Cardiac muscle cell (in vitro differentiated cells and primary cell): ENCODE measurements at regions not wholly inside any gene's neighbourhood (a gene's known extent, or its start where the extent isn't known, plus 50 kb on each side); places are given as distances from the start of the nearest gene placed in this dataset.

Experiments used
- DNase-seq, 2 donors: peaks; one replicate each; pipeline versions ENCODE4 v3.0.0 to v3.0.0-alpha.2; 2010 to 2017; ENCODE audit warnings: low read depth in 1 of 2, low spot score in 1 of 2
- H3K27ac ChIP-seq: fragments of 200-600 bp; sonication (generic); 2 replicates; pipeline ENCODE4 v1.5.1; 2016
- H3K27me3 ChIP-seq: fragments of 200-600 bp; sonication (generic); 2 replicates; pipeline ENCODE4 v1.6.0; 2016; ENCODE audit warnings: control low read depth
- H3K36me3 ChIP-seq: fragments of 200-600 bp; sonication (generic); 2 replicates; pipeline ENCODE4 v1.5.1; 2016; ENCODE audit warnings: control low read depth
- H3K4me1 ChIP-seq: fragments of 200-600 bp; sonication (generic); 2 replicates; pipeline ENCODE4 v1.8.1; 2017; ENCODE audit warnings: low read depth, mild to moderate bottlenecking, mixed run types
- H3K4me3 ChIP-seq: fragments of 200-600 bp; sonication (generic); 2 replicates; pipeline ENCODE4 v1.5.1; 2016; ENCODE audit warnings: mild to moderate bottlenecking
- H3K9me3 ChIP-seq: fragments of 200-600 bp; sonication (generic); 2 replicates; pipeline ENCODE4 v1.5.1; 2017; ENCODE audit warnings: low read depth, mild to moderate bottlenecking, control low read depth
- TF ChIP-seq, protein P1 (sequence below): IDR thresholded peaks from 2 replicates; pipeline ENCODE4 v1.5.1; 2012; ENCODE audit warnings: low read depth, mild to moderate bottlenecking, low read length

DNA sequence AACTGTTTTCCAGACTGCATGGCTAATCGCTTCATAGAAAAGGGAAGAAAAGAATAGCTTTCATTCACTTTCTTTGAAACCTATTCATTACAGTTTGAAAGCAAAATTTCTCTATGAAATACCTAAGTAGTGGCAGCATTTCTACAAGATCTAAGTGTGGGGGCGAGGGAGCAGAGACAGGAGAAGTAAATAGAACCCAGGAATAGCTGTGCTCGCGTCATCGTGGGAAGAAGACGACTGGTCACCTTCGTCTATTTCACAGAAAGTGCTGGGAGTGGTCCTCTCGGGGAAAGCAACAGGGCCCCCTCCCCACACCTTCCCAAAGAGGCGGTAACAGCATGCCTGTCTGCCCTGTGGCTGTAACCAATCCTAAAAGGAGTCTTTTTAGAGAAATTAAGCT is 169.9 kb upstream of the NOCT start:
- TF ChIP-seq, protein P1, sequence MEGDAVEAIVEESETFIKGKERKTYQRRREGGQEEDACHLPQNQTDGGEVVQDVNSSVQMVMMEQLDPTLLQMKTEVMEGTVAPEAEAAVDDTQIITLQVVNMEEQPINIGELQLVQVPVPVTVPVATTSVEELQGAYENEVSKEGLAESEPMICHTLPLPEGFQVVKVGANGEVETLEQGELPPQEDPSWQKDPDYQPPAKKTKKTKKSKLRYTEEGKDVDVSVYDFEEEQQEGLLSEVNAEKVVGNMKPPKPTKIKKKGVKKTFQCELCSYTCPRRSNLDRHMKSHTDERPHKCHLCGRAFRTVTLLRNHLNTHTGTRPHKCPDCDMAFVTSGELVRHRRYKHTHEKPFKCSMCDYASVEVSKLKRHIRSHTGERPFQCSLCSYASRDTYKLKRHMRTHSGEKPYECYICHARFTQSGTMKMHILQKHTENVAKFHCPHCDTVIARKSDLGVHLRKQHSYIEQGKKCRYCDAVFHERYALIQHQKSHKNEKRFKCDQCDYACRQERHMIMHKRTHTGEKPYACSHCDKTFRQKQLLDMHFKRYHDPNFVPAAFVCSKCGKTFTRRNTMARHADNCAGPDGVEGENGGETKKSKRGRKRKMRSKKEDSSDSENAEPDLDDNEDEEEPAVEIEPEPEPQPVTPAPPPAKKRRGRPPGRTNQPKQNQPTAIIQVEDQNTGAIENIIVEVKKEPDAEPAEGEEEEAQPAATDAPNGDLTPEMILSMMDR, result no peak
- H3K36me3 ChIP-seq, result no peaks in the 10 kb centered on the region
- H3K9me3 ChIP-seq, result no peaks in the 10 kb centered on the region
- no peak for DNase-seq
- peaks cover 25% of the 10 kb centered on the region for H3K4me1 ChIP-seq
- H3K4me3 ChIP-seq, result no peak overlapping the region
- peak overlapping the region; percentile 25 for H3K27ac ChIP-seq
- no peaks in the 10 kb centered on the region for H3K27me3 ChIP-seq

DNA sequence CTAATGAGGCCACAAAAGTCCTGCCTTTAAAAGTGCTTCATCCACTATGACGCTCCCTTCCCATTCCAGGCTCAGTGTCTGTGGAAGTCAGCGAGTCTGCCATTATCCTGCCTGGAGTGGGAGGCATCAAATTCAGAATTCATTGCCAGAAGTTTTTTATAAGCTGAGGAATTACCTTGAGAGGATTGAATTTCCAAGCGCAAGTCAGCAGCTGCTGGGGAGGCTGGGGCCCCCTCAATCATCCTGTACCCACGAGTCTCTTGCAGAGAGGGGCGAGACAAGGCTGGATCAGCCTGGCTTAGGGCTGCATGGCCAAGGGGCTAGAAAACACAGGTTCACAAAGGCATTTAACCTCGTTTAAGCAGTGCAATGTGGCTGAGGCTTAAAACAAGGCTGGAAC is 170.5 kb upstream of the NOCT start:
- TF ChIP-seq, protein P1, result no peak
- no peaks in the 10 kb centered on the region for H3K9me3 ChIP-seq
- no peaks in the 10 kb centered on the region for H3K36me3 ChIP-seq
- peaks cover 26% of the 10 kb centered on the region for H3K4me1 ChIP-seq
- peak overlapping the region; percentile 25 for H3K27ac ChIP-seq
- no peak for DNase-seq
- no peaks in the 10 kb centered on the region for H3K27me3 ChIP-seq
- H3K4me3 ChIP-seq, result no peak overlapping the region

DNA sequence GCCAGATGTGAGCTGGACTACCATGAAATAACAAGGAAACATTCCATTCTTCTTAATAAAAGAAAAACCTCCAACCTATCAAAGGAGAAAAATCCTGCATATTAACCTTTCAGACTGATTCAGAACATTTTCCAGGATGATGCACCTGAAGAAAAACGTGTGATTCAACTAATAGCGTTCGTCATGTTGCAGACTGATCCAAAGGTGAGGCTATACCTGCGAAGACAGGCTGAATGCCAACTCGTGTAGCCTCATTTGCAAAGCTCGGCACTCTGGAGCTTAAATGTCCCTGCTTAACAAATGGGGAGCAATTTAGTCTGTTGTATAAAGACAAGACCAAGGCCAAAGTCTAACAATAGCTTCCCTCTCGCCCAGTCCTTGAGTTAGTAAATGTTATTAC is 172.0 kb upstream of the NOCT start:
- no peak for DNase-seq
- no peak overlapping the region for H3K4me3 ChIP-seq
- H3K4me1 ChIP-seq, result peaks cover 39% of the 10 kb centered on the region
- H3K36me3 ChIP-seq, result no peaks in the 10 kb centered on the region
- H3K9me3 ChIP-seq, result no peaks in the 10 kb centered on the region
- no peaks in the 10 kb centered on the region for H3K27me3 ChIP-seq
- H3K27ac ChIP-seq, result no peak overlapping the region
- TF ChIP-seq, protein P1, result no peak

DNA sequence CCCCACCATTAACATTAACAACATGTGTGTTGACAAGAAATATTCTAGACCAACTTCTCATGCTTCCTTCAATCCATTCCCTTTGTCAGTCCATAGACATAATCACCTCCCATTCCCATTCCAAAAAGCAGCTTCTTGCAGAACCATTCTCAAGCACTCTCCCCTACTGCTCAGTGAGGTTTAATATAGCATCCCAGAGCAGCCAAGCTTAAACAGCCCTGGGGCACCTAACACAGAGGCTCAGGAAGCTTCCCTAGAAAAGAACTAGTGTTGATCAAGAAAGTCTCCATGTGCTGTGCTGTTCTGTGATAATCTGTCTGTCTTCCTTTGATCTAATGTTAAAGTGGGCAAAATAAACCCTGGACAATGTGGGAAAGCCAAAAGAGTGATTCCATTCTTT is 174.2 kb upstream of the NOCT start:
- TF ChIP-seq, protein P1, result no peak
- H3K27me3 ChIP-seq, result no peaks in the 10 kb centered on the region
- H3K9me3 ChIP-seq, result no peaks in the 10 kb centered on the region
- peaks cover 42% of the 10 kb centered on the region for H3K4me1 ChIP-seq
- H3K36me3 ChIP-seq, result no peaks in the 10 kb centered on the region
- no peak overlapping the region for H3K4me3 ChIP-seq
- no peak overlapping the region for H3K27ac ChIP-seq
- DNase-seq, result peak in 1 of 2 donors; percentile 45

DNA sequence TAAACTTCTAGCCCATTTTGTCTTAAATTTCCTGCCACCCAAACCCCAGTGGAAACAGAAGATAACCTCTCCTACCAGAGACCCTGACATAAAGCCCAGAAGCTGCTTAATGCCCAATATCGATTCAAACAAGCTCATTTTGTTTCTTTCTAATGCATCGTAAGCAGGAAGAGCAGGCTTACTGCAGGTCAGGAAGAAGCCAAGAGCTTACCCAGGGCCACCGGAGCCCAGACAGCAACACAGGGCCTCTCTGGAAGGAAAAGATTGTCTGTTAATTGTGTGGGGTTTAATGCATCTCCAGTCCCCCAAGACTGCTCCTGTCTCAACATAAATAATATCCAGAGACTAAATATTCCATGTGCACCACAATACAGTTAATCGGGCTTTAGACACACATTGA is 177.3 kb upstream of the NOCT start:
- TF ChIP-seq, protein P1, result no peak
- H3K4me1 ChIP-seq, result peaks cover 46% of the 10 kb centered on the region
- no peaks in the 10 kb centered on the region for H3K9me3 ChIP-seq
- H3K27me3 ChIP-seq, result no peaks in the 10 kb centered on the region
- H3K27ac ChIP-seq, result no peak overlapping the region
- DNase-seq, result no peak
- H3K36me3 ChIP-seq, result no peaks in the 10 kb centered on the region
- H3K4me3 ChIP-seq, result no peak overlapping the region

DNA sequence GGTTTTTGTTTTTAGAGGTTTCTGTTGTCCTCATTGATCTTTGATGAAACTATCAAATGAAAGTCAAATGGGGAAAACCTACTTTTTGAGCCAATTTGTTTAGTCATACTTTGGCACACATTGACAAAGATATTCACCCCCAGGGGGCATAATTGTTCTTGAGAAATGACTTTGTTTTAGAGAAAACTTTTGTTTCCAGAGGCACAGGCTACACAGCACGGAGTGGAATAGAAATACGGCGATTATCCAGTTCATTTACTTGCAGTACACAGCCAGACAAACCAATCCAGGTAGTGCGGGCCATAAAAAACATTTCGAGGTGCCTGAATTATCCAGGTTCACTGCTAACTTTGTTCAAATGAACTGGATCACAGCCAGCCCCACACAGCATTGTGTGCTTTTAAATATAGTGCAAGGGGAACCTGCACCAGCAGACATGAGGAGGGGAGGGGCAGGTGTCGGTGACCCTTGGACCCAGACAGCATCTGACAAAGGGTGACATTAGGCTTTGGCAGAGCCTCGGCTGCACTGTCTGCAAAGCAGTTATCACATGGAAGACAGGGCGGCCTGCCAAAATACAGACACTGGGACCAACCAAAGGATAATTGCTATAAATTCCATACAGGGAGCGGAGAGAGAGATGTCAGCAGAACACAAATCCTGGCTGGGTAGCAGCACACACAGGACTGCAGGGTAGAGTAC is 179.6 kb upstream of the NOCT start:
- H3K4me3 ChIP-seq, result no peak overlapping the region
- DNase-seq, result peak; percentile 31 to 48
- peak overlapping the region; percentile 34 for H3K27ac ChIP-seq
- no peaks in the 10 kb centered on the region for H3K27me3 ChIP-seq
- H3K9me3 ChIP-seq, result no peaks in the 10 kb centered on the region
- no peaks in the 10 kb centered on the region for H3K36me3 ChIP-seq
- peaks cover 39% of the 10 kb centered on the region for H3K4me1 ChIP-seq
- TF ChIP-seq, protein P1, result no peak
